ENCODE measurements at regions not wholly inside any gene's neighbourhood (a gene's known extent, or its start where the extent isn't known, plus 50 kb on each side); places are given as distances from the start of the nearest gene placed in this dataset.

DNA sequence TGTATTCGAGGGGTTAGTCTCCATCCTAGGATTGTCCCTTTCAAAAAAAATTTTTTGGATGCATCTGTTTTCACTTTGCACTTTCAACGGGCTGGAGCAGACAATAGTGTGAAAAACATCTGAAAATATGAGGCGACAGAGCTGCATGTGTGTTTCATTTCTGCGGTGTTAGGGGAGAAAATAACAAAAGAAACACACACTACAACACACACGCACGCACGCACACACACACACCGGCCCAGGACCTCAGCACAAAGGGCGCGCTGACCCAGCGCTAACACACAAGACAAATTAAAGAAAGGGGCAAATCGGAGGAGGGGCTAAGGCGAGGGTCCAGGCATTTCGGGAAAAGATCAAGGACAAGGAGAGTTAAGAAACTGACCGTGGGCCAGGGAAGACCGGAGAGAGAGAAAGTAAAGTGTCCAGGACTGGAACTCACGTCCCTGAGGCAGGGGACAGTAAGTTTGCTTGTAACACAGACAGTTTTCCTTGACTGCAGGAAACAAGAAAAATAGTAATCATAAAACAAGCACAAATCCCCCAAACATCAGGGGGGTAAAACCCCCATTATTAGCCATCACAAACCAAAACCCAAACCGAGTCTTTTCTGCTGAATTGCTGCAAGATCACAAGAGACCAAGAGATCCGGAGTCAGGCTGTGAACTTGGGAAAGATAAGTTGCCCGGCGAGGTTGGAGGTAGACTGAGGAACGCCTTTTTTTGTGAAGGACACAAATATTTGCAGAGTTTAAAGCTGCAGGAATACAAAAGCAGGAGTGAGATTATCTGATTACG lies 302.1 kb downstream of the PARP8 start:
- CTCF ChIA-PET (ENCODE audit: partially characterized antibody), result interaction anchor here (0.6 to 7.7 kb wide), 7 partner anchors 9 to 768 kb away, joined by 4 to 113 read pairs (median 6); partner anchors contain the start of gene ISL1
- H4K5ac ChIP-seq (ENCODE audit: insufficient read length, low read depth, low read length), result no peak overlapping the region
- peak overlapping the region; percentile 72 to 88 for H3K4me2 ChIP-seq (ENCODE audit: insufficient read depth in 1 of 2, low read depth in 2 of 2, low read length in 2 of 2)
- H3K4me3 ChIP-seq (ENCODE audit: extremely low read depth in 1 of 4, insufficient read depth in 2 of 4, low read depth in 3 of 4, low read length in 4 of 4), result peak overlapping the region; percentile 38 to 74 (median 56); a peak in 7 of 8 replicates
- peaks cover 8% of the 10 kb centered on the region; the same call in 1 of the 2 replicates for H3K23me2 ChIP-seq (ENCODE audit: low read depth, low read length)
- WGBS, 2 experiments (ENCODE audit: extremely low coverage in 1 of 2, insufficient coverage in 1 of 2, insufficient read length in 1 of 2, insufficient replicate concordance in 2 of 2, low coverage in 1 of 2, low lambda C conversion rate in 2 of 2, missing lambda C conversion rate in 1 of 2), result 4% methylated on average over 23 of the region's 23 CpGs; no CpG with 5 or more reads in 1 of the 2 experiments
- H2BK12ac ChIP-seq (ENCODE audit: low read depth, low read length), result peak overlapping the region; percentile 94; the same call in 1 of the 2 replicates
- H3K27ac ChIP-seq (ENCODE audit: low read depth, low read length), result no peak overlapping the region
- no peak overlapping the region for H4K91ac ChIP-seq (replicated peaks; ENCODE audit: insufficient read length, low read length)
- H4K20me1 ChIP-seq (replicated peaks in 1 of 2; ENCODE audit: control insufficient read depth in 1 of 2, insufficient read depth in 2 of 2, low read length in 2 of 2), result peaks cover 2 to 3% of the 10 kb centered on the region in 2 experiments
- no peak overlapping the region for H2AFZ ChIP-seq (ENCODE audit: low read length)
- H3K79me1 ChIP-seq (ENCODE audit: low read depth, low read length), result no peaks in the 10 kb centered on the region
- H2BK15ac ChIP-seq (ENCODE audit: low read length), result no peak overlapping the region; the same call in 1 of the 2 replicates
- peak overlapping the region; percentile 80; the same call in 1 of the 2 replicates for H2BK20ac ChIP-seq (ENCODE audit: low read length)
- peak in 1 of 2 experiments; percentile 52 for DNase-seq (ENCODE audit: low read depth in 1 of 2, low spot score in 2 of 2)
- peaks cover 3 to 26% (median 10%) of the 10 kb centered on the region in 4 experiments; a peak in 6 of 7 replicates for H3K4me1 ChIP-seq (replicated peaks in 1 of 4; ENCODE audit: control insufficient read depth in 3 of 4, insufficient read depth in 4 of 4, low read length in 3 of 4)
- no peak overlapping the region for H2BK5ac ChIP-seq (ENCODE audit: low read depth, low read length)
- H3K4ac ChIP-seq (replicated peaks; ENCODE audit: insufficient read length, low read depth, low read length), result no peak overlapping the region
- H3K36me3 ChIP-seq (ENCODE audit: control insufficient read depth in 2 of 4, insufficient read depth in 4 of 4, low read length in 3 of 4), result no peaks in the 10 kb centered on the region
- no peaks in the 10 kb centered on the region for H3K9me3 ChIP-seq (ENCODE audit: insufficient read depth in 2 of 2, low read depth in 1 of 2, low read length in 1 of 2)
- no peak overlapping the region for H3K23ac ChIP-seq (ENCODE audit: insufficient read length)
- no peak for FAIRE-seq
- POLR2A ChIA-PET (ENCODE audit: partially characterized antibody), result interaction anchor here (0.6 to 2.5 kb wide), 3 partner anchors 419 to 426 kb away, joined by 4 to 8 read pairs (median 4); no protein-coding TSS in a partner anchor
- peaks cover 49 to 82% (median 70%) of the 10 kb centered on the region in 4 experiments for H3K27me3 ChIP-seq (replicated peaks in 1 of 4; ENCODE audit: control insufficient read depth in 3 of 4, extremely low read depth in 1 of 4, insufficient read depth in 3 of 4, low read length in 3 of 4)
- H3K14ac ChIP-seq (ENCODE audit: insufficient read length), result no peak overlapping the region
- no peaks in the 10 kb centered on the region for H3K79me2 ChIP-seq (ENCODE audit: control insufficient read depth in 1 of 2, insufficient read depth in 2 of 2, low read length in 2 of 2)
- peak overlapping the region; percentile 48; the same call in 1 of the 2 replicates for H3K18ac ChIP-seq (ENCODE audit: extremely low read depth, low read length)
- no peak overlapping the region for H4K8ac ChIP-seq (ENCODE audit: extremely low read depth, insufficient read depth, low read length)
- no peak overlapping the region for H3K9ac ChIP-seq (replicated peaks in 1 of 4; ENCODE audit: extremely low read depth in 1 of 4, low read depth in 3 of 4, low read length in 3 of 4)
- no peak overlapping the region for H2AK5ac ChIP-seq (ENCODE audit: low read depth, low read length)
- no peak overlapping the region for H3K56ac ChIP-seq (replicated peaks; ENCODE audit: insufficient read length, low read depth, low read length)
- no peak overlapping the region for H2BK120ac ChIP-seq (replicated peaks; ENCODE audit: low read depth, low read length)
- TF ChIP-seq ASH2L (IDR thresholded peaks at IDR 0.05; ENCODE audit: low read length), result no peak
- TF ChIP-seq POLR2A (IDR thresholded peaks at IDR 0.05; ENCODE audit: control extremely low read depth in 1 of 2, low read depth in 2 of 2, low read length in 2 of 2), result no peak
- peak; percentile 88 for TF ChIP-seq RNF2 (IDR thresholded peaks at IDR 0.05; ENCODE audit: borderline replicate concordance, low read depth, low read length, missing control alignments, poor library complexity, severe bottlenecking)
- peak; percentile 67 for TF ChIP-seq EZH2 (IDR thresholded peaks at IDR 0.05; ENCODE audit: low read depth, low read length, severe bottlenecking)
- TF ChIP-seq SP2 (IDR thresholded peaks at IDR 0.05; ENCODE audit: low read length), result no peak
- no peak for TF ChIP-seq BCL11A (IDR thresholded peaks at IDR 0.05; ENCODE audit: low read depth in 2 of 2, low read length in 2 of 2)
- TF ChIP-seq, protein P1, sequence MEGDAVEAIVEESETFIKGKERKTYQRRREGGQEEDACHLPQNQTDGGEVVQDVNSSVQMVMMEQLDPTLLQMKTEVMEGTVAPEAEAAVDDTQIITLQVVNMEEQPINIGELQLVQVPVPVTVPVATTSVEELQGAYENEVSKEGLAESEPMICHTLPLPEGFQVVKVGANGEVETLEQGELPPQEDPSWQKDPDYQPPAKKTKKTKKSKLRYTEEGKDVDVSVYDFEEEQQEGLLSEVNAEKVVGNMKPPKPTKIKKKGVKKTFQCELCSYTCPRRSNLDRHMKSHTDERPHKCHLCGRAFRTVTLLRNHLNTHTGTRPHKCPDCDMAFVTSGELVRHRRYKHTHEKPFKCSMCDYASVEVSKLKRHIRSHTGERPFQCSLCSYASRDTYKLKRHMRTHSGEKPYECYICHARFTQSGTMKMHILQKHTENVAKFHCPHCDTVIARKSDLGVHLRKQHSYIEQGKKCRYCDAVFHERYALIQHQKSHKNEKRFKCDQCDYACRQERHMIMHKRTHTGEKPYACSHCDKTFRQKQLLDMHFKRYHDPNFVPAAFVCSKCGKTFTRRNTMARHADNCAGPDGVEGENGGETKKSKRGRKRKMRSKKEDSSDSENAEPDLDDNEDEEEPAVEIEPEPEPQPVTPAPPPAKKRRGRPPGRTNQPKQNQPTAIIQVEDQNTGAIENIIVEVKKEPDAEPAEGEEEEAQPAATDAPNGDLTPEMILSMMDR (IDR thresholded peaks at IDR 0.05; ENCODE audit: control extremely low read depth in 1 of 3, insufficient read depth in 1 of 3, low read depth in 1 of 3, low read length in 3 of 3), result no peak
- no peak for TF ChIP-seq CTBP2 (IDR thresholded peaks at IDR 0.05; ENCODE audit: borderline replicate concordance, insufficient read depth, insufficient read length, low read length)
- TF ChIP-seq CHD2 (IDR thresholded peaks at IDR 0.05; ENCODE audit: low read length), result no peak

Data from H1 (cell line).